Spleen (tissue), 7 donors: ENCODE measurements at regions not wholly inside any gene's neighbourhood (a gene's known extent, or its start where the extent isn't known, plus 50 kb on each side); places are given as distances from the start of the nearest gene placed in this dataset.

Experiments
- POLR2A ChIP-seq, 3 donors: fragments of 450-650 bp; IDR thresholded peaks; one replicate each; pipeline ENCODE4 v1.5.1; 2017; ENCODE audit warnings: antibody characterized with exemption in 3 of 3, mild to moderate bottlenecking in 1 of 3
- POLR2AphosphoS5 ChIP-seq, 3 donors: sonication (generic); formaldehyde crosslinking; IDR thresholded peaks; one replicate each; pipeline ENCODE4 v1.5.1; 2017; ENCODE audit warnings: antibody characterized with exemption in 3 of 3
- TF ChIP-seq, protein P1 (sequence below), 11 experiments: fragments of 200-600 bp in 7 of 11; fragments of 450-650 bp in 4 of 11; sonication (generic) in 4 of 11; IDR thresholded peaks in 8 of 11; conservative IDR thresholded peaks in 3 of 11; 1 replicate in 7 of 11; 2 replicates in 4 of 11; pipeline versions ENCODE4 v1.4.0 to v1.8.0; 2016 to 2021; ENCODE audit warnings: antibody characterized with exemption in 11 of 11, inconsistent platforms in 4 of 11, mild to moderate bottlenecking in 1 of 11
- donor health status: DM: no; HTN: no; CAD: no; lungs with moderate emphysema.
- donor health status: DM: no; HTN: no; CAD: no.
- donor health status: DM: no; HTN: no; CAD: no.

DNA sequence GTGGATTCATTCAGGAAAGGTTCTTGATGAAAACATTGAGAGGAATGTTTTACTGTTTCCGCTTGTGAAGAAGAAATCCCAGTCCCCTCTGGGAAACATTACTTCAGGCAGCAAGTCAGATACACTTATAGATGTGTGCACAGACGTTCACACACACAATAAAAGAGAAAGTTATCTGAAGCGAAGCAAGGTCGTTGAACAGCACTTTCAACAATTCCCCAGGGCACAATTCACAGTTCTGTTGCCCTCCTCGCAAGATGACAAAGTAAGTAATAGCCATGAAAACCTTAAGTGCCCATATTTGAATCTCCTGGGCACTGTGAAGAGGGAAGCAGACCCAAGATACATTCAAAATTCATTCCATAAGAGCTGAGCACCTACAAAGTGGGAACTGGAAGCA, 156.6 kb upstream of the CAND1 start:
- TF ChIP-seq, protein P1, sequence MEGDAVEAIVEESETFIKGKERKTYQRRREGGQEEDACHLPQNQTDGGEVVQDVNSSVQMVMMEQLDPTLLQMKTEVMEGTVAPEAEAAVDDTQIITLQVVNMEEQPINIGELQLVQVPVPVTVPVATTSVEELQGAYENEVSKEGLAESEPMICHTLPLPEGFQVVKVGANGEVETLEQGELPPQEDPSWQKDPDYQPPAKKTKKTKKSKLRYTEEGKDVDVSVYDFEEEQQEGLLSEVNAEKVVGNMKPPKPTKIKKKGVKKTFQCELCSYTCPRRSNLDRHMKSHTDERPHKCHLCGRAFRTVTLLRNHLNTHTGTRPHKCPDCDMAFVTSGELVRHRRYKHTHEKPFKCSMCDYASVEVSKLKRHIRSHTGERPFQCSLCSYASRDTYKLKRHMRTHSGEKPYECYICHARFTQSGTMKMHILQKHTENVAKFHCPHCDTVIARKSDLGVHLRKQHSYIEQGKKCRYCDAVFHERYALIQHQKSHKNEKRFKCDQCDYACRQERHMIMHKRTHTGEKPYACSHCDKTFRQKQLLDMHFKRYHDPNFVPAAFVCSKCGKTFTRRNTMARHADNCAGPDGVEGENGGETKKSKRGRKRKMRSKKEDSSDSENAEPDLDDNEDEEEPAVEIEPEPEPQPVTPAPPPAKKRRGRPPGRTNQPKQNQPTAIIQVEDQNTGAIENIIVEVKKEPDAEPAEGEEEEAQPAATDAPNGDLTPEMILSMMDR (IDR thresholded peaks at IDR 0.05 in 8 of 11, conservative IDR thresholded peaks at IDR 0.05 in 3 of 11), result no peak
- TF ChIP-seq POLR2A (IDR thresholded peaks at IDR 0.05) (no peak), POLR2AphosphoS5 (IDR thresholded peaks at IDR 0.05) (no peak)
